Parathyroid adenoma (tissue), 2 donors: ENCODE measurements at regions not wholly inside any gene's neighbourhood (a gene's known extent, or its start where the extent isn't known, plus 50 kb on each side); places are given as distances from the start of the nearest gene placed in this dataset.

Experiments
- H2AFZ ChIP-seq: fragments of 300-600 bp; sonication (generic); one replicate; pipeline ENCODE4 v1.7.0; 2017; ENCODE audit warnings: antibody characterized with exemption, mild to moderate bottlenecking
- H3K27ac ChIP-seq: fragments of 300-600 bp; sonication (generic); one replicate; pipeline ENCODE4 v1.7.0; 2017
- H3K27me3 ChIP-seq: fragments of 300-600 bp; sonication (generic); one replicate; pipeline ENCODE4 v1.7.0; 2017; ENCODE audit warnings: low read length; ENCODE audit not compliant: control insufficient read depth, insufficient read depth
- H3K36me3 ChIP-seq: fragments of 300-600 bp; sonication (generic); one replicate; pipeline ENCODE4 v1.7.0; 2017; ENCODE audit warnings: low read length; ENCODE audit not compliant: control insufficient read depth, insufficient read depth
- H3K4me1 ChIP-seq: fragments of 300-600 bp; sonication (generic); one replicate; pipeline ENCODE4 v1.7.0; 2017; ENCODE audit warnings: control low read depth
- H3K4me2 ChIP-seq: fragments of 300-600 bp; sonication (generic); one replicate; pipeline ENCODE4 v1.7.0; 2017; ENCODE audit warnings: low read length
- H3K4me3 ChIP-seq: fragments of 300-600 bp; sonication (generic); one replicate; pipeline ENCODE4 v1.7.0; 2017; ENCODE audit warnings: low read depth, low read length
- H3K79me2 ChIP-seq: fragments of 300-600 bp; sonication (generic); one replicate; pipeline ENCODE4 v1.7.0; 2017; ENCODE audit warnings: control low read depth
- H3K9ac ChIP-seq: fragments of 300-600 bp; sonication (generic); one replicate; pipeline ENCODE4 v1.7.0; 2017; ENCODE audit warnings: mild to moderate bottlenecking
- H3K9me3 ChIP-seq: fragments of 300-600 bp; sonication (generic); one replicate; pipeline ENCODE4 v1.7.0; 2017; ENCODE audit warnings: low read length; ENCODE audit not compliant: control insufficient read depth
- TF ChIP-seq, protein P1 (sequence below): fragments of 300-600 bp; sonication (generic); IDR thresholded peaks from one replicate; pipeline ENCODE4 v1.7.0; 2017; ENCODE audit warnings: antibody characterized with exemption, mild to moderate bottlenecking
- donor health status: primary hyperparathyroidism.

GRCh38 chr4:24416293-24416692 lies 168.1 kb downstream of the DHX15 start:
- TF ChIP-seq, protein P1, sequence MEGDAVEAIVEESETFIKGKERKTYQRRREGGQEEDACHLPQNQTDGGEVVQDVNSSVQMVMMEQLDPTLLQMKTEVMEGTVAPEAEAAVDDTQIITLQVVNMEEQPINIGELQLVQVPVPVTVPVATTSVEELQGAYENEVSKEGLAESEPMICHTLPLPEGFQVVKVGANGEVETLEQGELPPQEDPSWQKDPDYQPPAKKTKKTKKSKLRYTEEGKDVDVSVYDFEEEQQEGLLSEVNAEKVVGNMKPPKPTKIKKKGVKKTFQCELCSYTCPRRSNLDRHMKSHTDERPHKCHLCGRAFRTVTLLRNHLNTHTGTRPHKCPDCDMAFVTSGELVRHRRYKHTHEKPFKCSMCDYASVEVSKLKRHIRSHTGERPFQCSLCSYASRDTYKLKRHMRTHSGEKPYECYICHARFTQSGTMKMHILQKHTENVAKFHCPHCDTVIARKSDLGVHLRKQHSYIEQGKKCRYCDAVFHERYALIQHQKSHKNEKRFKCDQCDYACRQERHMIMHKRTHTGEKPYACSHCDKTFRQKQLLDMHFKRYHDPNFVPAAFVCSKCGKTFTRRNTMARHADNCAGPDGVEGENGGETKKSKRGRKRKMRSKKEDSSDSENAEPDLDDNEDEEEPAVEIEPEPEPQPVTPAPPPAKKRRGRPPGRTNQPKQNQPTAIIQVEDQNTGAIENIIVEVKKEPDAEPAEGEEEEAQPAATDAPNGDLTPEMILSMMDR: no peak
- no peaks in the 10 kb centered on the region for H3K4me1 ChIP-seq
- H3K4me2 ChIP-seq: no peak overlapping the region
- H3K79me2 ChIP-seq: no peaks in the 10 kb centered on the region
- no peak overlapping the region for H3K27ac ChIP-seq
- H3K36me3 ChIP-seq: no peaks in the 10 kb centered on the region
- H3K9ac ChIP-seq: no peak overlapping the region
- no peak overlapping the region for H3K4me3 ChIP-seq
- no peaks in the 10 kb centered on the region for H3K9me3 ChIP-seq
- no peaks in the 10 kb centered on the region for H3K27me3 ChIP-seq
- no peak overlapping the region for H2AFZ ChIP-seq

GRCh38 chr4:24413311-24413784 lies 171.0 kb downstream of the DHX15 start:
- H3K79me2 ChIP-seq: no peaks in the 10 kb centered on the region
- H3K9ac ChIP-seq: no peak overlapping the region
- no peaks in the 10 kb centered on the region for H3K4me1 ChIP-seq
- no peaks in the 10 kb centered on the region for H3K9me3 ChIP-seq
- no peak overlapping the region for H3K4me2 ChIP-seq
- no peaks in the 10 kb centered on the region for H3K36me3 ChIP-seq
- H3K27me3 ChIP-seq: no peaks in the 10 kb centered on the region
- no peak overlapping the region for H2AFZ ChIP-seq
- no peak overlapping the region for H3K27ac ChIP-seq
- no peak overlapping the region for H3K4me3 ChIP-seq
- TF ChIP-seq, protein P1: no peak

DNA sequence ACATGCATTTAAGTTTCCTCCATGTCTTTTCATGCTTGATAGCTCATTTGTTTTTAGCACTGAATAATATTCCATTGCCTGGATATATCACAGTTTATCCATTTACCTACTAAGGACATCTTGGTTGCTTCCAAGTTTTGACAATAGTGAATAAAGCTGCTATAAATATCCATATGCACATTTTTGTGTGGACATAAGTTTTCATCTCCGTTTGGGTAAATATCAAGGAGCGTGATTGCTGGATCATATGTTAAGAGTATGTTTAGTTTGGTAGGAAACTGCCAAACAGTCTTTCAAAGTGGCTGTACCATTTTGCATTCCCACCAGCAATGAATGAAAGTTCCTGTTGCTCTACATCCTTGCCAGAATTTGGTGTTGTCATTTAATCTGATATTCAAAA lies 172.5 kb downstream of the DHX15 start:
- H3K9me3 ChIP-seq: no peaks in the 10 kb centered on the region
- no peaks in the 10 kb centered on the region for H3K27me3 ChIP-seq
- H3K79me2 ChIP-seq: no peaks in the 10 kb centered on the region
- no peak overlapping the region for H3K9ac ChIP-seq
- H3K36me3 ChIP-seq: no peaks in the 10 kb centered on the region
- TF ChIP-seq, protein P1: no peak
- H3K4me3 ChIP-seq: no peak overlapping the region
- H3K27ac ChIP-seq: no peak overlapping the region
- no peak overlapping the region for H3K4me2 ChIP-seq
- H2AFZ ChIP-seq: no peak overlapping the region
- H3K4me1 ChIP-seq: no peaks in the 10 kb centered on the region

DNA sequence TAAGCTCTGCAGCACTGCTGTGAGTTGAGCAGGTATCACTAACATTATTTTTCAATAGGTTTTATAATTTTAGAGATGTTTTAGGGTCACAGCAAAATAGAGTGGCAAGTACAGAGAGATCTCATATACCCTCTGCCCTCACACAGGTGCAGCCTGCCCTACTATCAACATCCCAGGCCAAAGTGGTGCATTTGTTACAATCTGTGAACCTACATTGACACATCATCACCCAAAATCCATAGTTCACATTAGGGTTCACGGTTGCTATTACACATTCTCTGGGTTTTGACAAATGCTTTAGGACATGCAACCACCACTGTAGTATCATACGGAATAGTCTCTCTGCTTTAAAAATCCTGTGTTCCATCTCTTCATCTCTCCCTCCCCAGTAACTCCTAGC lies 173.1 kb downstream of the DHX15 start:
- Histone ChIP-seq H3K79me2 (no peaks in the 10 kb centered on the region), H3K27me3 (no peaks in the 10 kb centered on the region), H3K27ac (no peak overlapping the region), H3K4me3 (no peak overlapping the region), H3K4me2 (no peak overlapping the region), H2AFZ (no peak overlapping the region), H3K4me1 (no peaks in the 10 kb centered on the region), H3K9ac (no peak overlapping the region), H3K36me3 (no peaks in the 10 kb centered on the region), H3K9me3 (no peaks in the 10 kb centered on the region)
- TF ChIP-seq, protein P1: no peak

GRCh38 chr4:24408640-24409039 lies 175.7 kb downstream of the DHX15 start:
- no peak overlapping the region for H2AFZ ChIP-seq
- no peak overlapping the region for H3K4me3 ChIP-seq
- no peak overlapping the region for H3K27ac ChIP-seq
- no peak overlapping the region for H3K9ac ChIP-seq
- no peaks in the 10 kb centered on the region for H3K36me3 ChIP-seq
- no peak overlapping the region for H3K4me2 ChIP-seq
- no peaks in the 10 kb centered on the region for H3K27me3 ChIP-seq
- no peaks in the 10 kb centered on the region for H3K4me1 ChIP-seq
- no peaks in the 10 kb centered on the region for H3K9me3 ChIP-seq
- H3K79me2 ChIP-seq: no peaks in the 10 kb centered on the region
- TF ChIP-seq, protein P1: no peak
